ENCODE measurements at regions not wholly inside any gene's neighbourhood (a gene's known extent, or its start where the extent isn't known, plus 50 kb on each side); places are given as distances from the start of the nearest gene placed in this dataset.
A peak's percentile ranks its signal among the peaks of the same experiment; 100 is the strongest.

DNA sequence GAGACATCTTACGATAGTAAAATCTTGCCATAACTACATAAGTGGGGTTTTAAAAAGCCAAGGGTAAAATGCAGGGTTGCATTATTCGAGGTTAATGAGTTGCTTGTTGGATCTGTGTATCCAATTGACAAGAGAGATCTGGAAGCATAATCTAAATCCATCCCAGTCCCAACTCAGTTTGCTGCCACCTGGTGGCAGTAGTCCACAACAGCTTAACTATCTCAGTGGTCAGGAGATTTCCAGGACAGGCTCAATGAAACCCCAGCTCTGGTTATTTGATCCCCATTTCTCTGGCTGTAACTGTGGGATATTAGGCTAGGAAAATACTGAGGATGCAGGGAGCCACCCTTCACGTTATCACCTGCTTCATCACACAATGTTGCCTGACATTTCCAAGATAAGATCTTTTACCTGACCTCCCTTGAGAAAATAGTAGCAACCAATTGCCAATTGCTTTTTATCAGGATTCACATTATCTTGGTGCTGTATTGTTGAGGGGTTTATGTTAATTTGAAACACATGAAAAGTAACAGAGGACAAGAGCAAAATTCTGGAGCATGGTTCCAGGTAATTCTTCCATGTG is 88.2 kb upstream of the TNIP3 start:
- TF ChIP-seq POLR2AphosphoS5 (IDR thresholded peaks at IDR 0.05): no peak
- TF ChIP-seq, protein P1, sequence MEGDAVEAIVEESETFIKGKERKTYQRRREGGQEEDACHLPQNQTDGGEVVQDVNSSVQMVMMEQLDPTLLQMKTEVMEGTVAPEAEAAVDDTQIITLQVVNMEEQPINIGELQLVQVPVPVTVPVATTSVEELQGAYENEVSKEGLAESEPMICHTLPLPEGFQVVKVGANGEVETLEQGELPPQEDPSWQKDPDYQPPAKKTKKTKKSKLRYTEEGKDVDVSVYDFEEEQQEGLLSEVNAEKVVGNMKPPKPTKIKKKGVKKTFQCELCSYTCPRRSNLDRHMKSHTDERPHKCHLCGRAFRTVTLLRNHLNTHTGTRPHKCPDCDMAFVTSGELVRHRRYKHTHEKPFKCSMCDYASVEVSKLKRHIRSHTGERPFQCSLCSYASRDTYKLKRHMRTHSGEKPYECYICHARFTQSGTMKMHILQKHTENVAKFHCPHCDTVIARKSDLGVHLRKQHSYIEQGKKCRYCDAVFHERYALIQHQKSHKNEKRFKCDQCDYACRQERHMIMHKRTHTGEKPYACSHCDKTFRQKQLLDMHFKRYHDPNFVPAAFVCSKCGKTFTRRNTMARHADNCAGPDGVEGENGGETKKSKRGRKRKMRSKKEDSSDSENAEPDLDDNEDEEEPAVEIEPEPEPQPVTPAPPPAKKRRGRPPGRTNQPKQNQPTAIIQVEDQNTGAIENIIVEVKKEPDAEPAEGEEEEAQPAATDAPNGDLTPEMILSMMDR (IDR thresholded peaks at IDR 0.05): peak; percentile 56 to 58
- no peak for TF ChIP-seq POLR2A (IDR thresholded peaks at IDR 0.05)
